Endothelial cell of umbilical vein (primary cell): ENCODE measurements at regions not wholly inside any gene's neighbourhood (a gene's known extent, or its start where the extent isn't known, plus 50 kb on each side); places are given as distances from the start of the nearest gene placed in this dataset.

Experiments
- BruUV-seq: library from RNA; stranded (reverse); fragments of 400-500 nt; replicated peaks from 2 replicates; lab custom pipeline; 2021; lab: Mats Ljungman, UMichigan
- CTCF ChIA-PET: fragments of 300-600, 350-600 bp; sonication (Branson Sonifier 250); formaldehyde crosslinking; loops from one replicate; lab custom pipeline; 2021; ENCODE audit warnings: antibody characterized with exemption, inconsistent platforms; lab: Charles Lee
- POLR2A ChIA-PET: fragments of 300-600, 350-600 bp; sonication (Branson Sonifier 250); formaldehyde crosslinking; loops from one replicate; lab custom pipeline; 2021; ENCODE audit warnings: antibody characterized with exemption, inconsistent platforms; lab: Charles Lee
- DNase-seq: peaks from one replicate; pipeline ENCODE4 v3.0.0-alpha.2; 2011; ENCODE audit warnings: low read depth, low spot score
- FAIRE-seq: peaks from 2 replicates; lab custom pipeline; 2011; peaks lifted over from hg19 to GRCh38; lab: Jason Lieb, UNC
- H2AFZ ChIP-seq: 2 replicates; pipeline ENCODE4 v1.6.0; 2012; ENCODE audit warnings: low read depth, low read length, control low read depth, inconsistent platforms
- H3K27ac ChIP-seq: 2 replicates; pipeline ENCODE4 v1.5.1; 2011; ENCODE audit warnings: low read depth, mild to moderate bottlenecking, control low read depth, low read length, moderate library complexity; ENCODE audit not compliant: insufficient read depth
- H3K27me3 ChIP-seq, 2 experiments: 2 replicates each; pipeline versions ENCODE4 v1.6.0 to v1.6.1; 2011; ENCODE audit warnings: low read length in 2 of 2, mixed read lengths in 1 of 2; ENCODE audit not compliant: control insufficient read depth in 2 of 2, insufficient read depth in 2 of 2
- H3K36me3 ChIP-seq, 2 experiments: 2 replicates in 1 of 2; 3 replicates in 1 of 2; pipeline ENCODE4 v1.5.1; 2011; ENCODE audit warnings: low read length in 2 of 2, mild to moderate bottlenecking in 1 of 2, moderate library complexity in 1 of 2; ENCODE audit not compliant: control insufficient read depth in 2 of 2, insufficient read depth in 2 of 2; ENCODE audit errors: extremely low read depth in 1 of 2
- H3K4me1 ChIP-seq: 3 replicates; pipeline ENCODE4 v1.5.1; 2011; ENCODE audit warnings: mild to moderate bottlenecking, low read length; ENCODE audit not compliant: control insufficient read depth, insufficient read depth; ENCODE audit errors: extremely low read depth
- H3K4me2 ChIP-seq: 2 replicates; pipeline ENCODE4 v1.6.1; 2011; ENCODE audit warnings: low read length, control low read depth, mixed read lengths; ENCODE audit not compliant: insufficient read depth
- H3K4me3 ChIP-seq, 3 experiments: fragments of 200-600 bp in 1 of 3; sonication (generic), shearing (Covaris generic) in 1 of 3; replicated peaks in 1 of 3; 2 replicates each; pipeline ENCODE4 v1.5.1; 2011 to 2016; ENCODE audit warnings: control low read depth in 3 of 3, low read length in 3 of 3, mild to moderate bottlenecking in 2 of 3, inconsistent platforms in 1 of 3, low read depth in 1 of 3, moderate library complexity in 1 of 3; ENCODE audit not compliant: insufficient read depth in 1 of 3
- H3K79me2 ChIP-seq: 2 replicates; pipeline ENCODE4 v1.6.0; 2012; ENCODE audit warnings: low read length, inconsistent platforms; ENCODE audit not compliant: control insufficient read depth, insufficient read depth
- H3K9ac ChIP-seq: replicated peaks from 2 replicates; pipeline ENCODE3; 2011; ENCODE audit warnings: low read length, control low read depth; ENCODE audit not compliant: insufficient read depth; ENCODE audit errors: extremely low read depth
- H3K9me1 ChIP-seq: replicated peaks from 3 replicates; pipeline ENCODE4 v1.6.0; 2011; ENCODE audit warnings: mild to moderate bottlenecking, low read length; ENCODE audit not compliant: control insufficient read depth, insufficient read depth; ENCODE audit errors: extremely low read depth
- H3K9me3 ChIP-seq: replicated peaks from 2 replicates; pipeline ENCODE4 v1.5.1; 2012; ENCODE audit warnings: low read length, inconsistent platforms; ENCODE audit not compliant: control insufficient read depth, insufficient read depth
- H4K20me1 ChIP-seq: replicated peaks from 2 replicates; pipeline ENCODE3; 2011; ENCODE audit warnings: mild to moderate bottlenecking, low read length; ENCODE audit not compliant: control insufficient read depth, insufficient read depth; ENCODE audit errors: extremely low read depth
- CTCF ChIP-seq, 2 donors: IDR thresholded peaks; 1 replicate in 1 of 2; 2 replicates in 1 of 2; pipeline ENCODE4 v1.5.1; 2011; ENCODE audit warnings: low read length in 2 of 2, mild to moderate bottlenecking in 2 of 2, moderate library complexity in 2 of 2, control low read depth in 1 of 2, inconsistent platforms in 1 of 2, low read depth in 1 of 2; ENCODE audit not compliant: insufficient read depth in 1 of 2; ENCODE audit errors: extremely low read depth in 1 of 2
- EZH2 ChIP-seq: IDR thresholded peaks from 2 replicates; pipeline ENCODE4 v1.6.1; 2012; ENCODE audit warnings: borderline replicate concordance, low read depth, mild to moderate bottlenecking, moderate library complexity, low read length, inconsistent platforms; ENCODE audit not compliant: severe bottlenecking
- FOS ChIP-seq: IDR thresholded peaks from 2 replicates; pipeline ENCODE4 v1.6.1; 2011; ENCODE audit warnings: mild to moderate bottlenecking, low read length, moderate library complexity, borderline replicate concordance; ENCODE audit not compliant: insufficient read depth
- GATA2 ChIP-seq: IDR thresholded peaks from 2 replicates; pipeline ENCODE4 v1.7.0; 2011; ENCODE audit warnings: low read depth, mild to moderate bottlenecking, moderate library complexity, mixed read lengths, low read length; ENCODE audit not compliant: insufficient read length, insufficient read depth
- JUN ChIP-seq: IDR thresholded peaks from 2 replicates; pipeline ENCODE4 v1.6.1; 2011; ENCODE audit warnings: borderline replicate concordance, low read depth; ENCODE audit not compliant: insufficient read length, insufficient read depth
- MAX ChIP-seq: IDR thresholded peaks from 2 replicates; pipeline ENCODE4 v1.6.1; 2011; ENCODE audit not compliant: insufficient read depth, insufficient read length
- MYC ChIP-seq: IDR thresholded peaks from one replicate; pipeline ENCODE4 v1.6.1; 2011; ENCODE audit warnings: mild to moderate bottlenecking, low read depth, low read length
- POLR2A ChIP-seq: IDR thresholded peaks from 2 replicates; pipeline ENCODE4 v1.6.1; 2012; ENCODE audit warnings: low read depth, mild to moderate bottlenecking, control low read depth, low read length
- POLR2AphosphoS5 ChIP-seq: IDR thresholded peaks from 2 replicates; pipeline ENCODE4 v1.6.1; 2012; ENCODE audit warnings: low read depth, mild to moderate bottlenecking, control low read depth, low read length, moderate library complexity; ENCODE audit not compliant: insufficient read depth
- dilution Hi-C: fragments of 300-500 bp; cut with MboI; formaldehyde crosslinking; loops from one replicate; pipeline ENCODE4 v1.15.0; 2019; ENCODE audit warnings: low sequenced_read_pairs; ENCODE audit not compliant: extremely low pct_ligation_motif_present
- intact Hi-C: fragments of 100-400 bp; cut with micrococcal nuclease; formaldehyde crosslinking; loops from one replicate; pipeline ENCODE4 v1.10.0; 2022

GRCh38 chr18:75122334-75122958 is 86.5 kb downstream of the PTGR3 start:
- intact Hi-C loops (no loop called here), dilution Hi-C loops (no loop called here)
- DNase-seq (no peak), FAIRE-seq (no peak)
- Histone ChIP-seq H3K4me1 (no peaks in the 10 kb centered on the region), H3K9me1 (no peaks in the 10 kb centered on the region), H3K9ac (no peak overlapping the region), H3K27me3 (peaks cover 0 to 4% of the 10 kb centered on the region in 2 experiments), H3K36me3 (no peaks in the 10 kb centered on the region), H4K20me1 (no peaks in the 10 kb centered on the region), H3K4me2 (no peak overlapping the region), H3K9me3 (no peaks in the 10 kb centered on the region), H3K79me2 (no peaks in the 10 kb centered on the region), H3K27ac (no peak overlapping the region), H3K4me3 (no peak overlapping the region), H2AFZ (no peak overlapping the region)
- no TSS peak for BruUV-seq
- POLR2A ChIA-PET, result no interaction called here
- CTCF ChIA-PET, result interaction anchor here (1.0 kb wide), 1 partner anchor 81 kb away, joined by 4 read pairs; no protein-coding TSS in a partner anchor
- no peak for TF ChIP-seq EZH2
- no peak for TF ChIP-seq POLR2AphosphoS5
- TF ChIP-seq GATA2, result no peak
- TF ChIP-seq JUN, result no peak
- no peak for TF ChIP-seq MAX
- TF ChIP-seq POLR2A, result no peak
- TF ChIP-seq MYC, result no peak
- TF ChIP-seq FOS, result no peak
- no peak for TF ChIP-seq CTCF (IDR thresholded peaks at IDR 0.05; ENCODE audit: extremely low read depth in 1 of 2, insufficient read depth in 1 of 2, low read depth in 1 of 2, low read length in 2 of 2)
